ENCODE measurements at regions not wholly inside any gene's neighbourhood (a gene's known extent, or its start where the extent isn't known, plus 50 kb on each side); places are given as distances from the start of the nearest gene placed in this dataset.

GRCh38 chr5:67576112-67576511 is 379.5 kb upstream of the CD180 start:
- TF ChIP-seq CTCF (conservative IDR thresholded peaks at IDR 0.05) (no peak), EZH2 (IDR thresholded peaks at IDR 0.05; ENCODE audit: low read depth) (no peak)
